Stimulated activated CD4-positive, alpha-beta T cell treated with anti-CD3 and anti-CD28 coated beads, Interleukin-12 subunit alpha, Interleukin-12 subunit beta, amount 100 ng/mL, for 48 hours (primary cell): ENCODE measurements at regions not wholly inside any gene's neighbourhood (a gene's known extent, or its start where the extent isn't known, plus 50 kb on each side); places are given as distances from the start of the nearest gene placed in this dataset.

Experiments
- DNase-seq, 3 donors: peaks; one replicate each; pipeline ENCODE4 v3.0.0-alpha.2; 2020; ENCODE audit warnings: low read depth in 2 of 3, low spot score in 1 of 3

DNA sequence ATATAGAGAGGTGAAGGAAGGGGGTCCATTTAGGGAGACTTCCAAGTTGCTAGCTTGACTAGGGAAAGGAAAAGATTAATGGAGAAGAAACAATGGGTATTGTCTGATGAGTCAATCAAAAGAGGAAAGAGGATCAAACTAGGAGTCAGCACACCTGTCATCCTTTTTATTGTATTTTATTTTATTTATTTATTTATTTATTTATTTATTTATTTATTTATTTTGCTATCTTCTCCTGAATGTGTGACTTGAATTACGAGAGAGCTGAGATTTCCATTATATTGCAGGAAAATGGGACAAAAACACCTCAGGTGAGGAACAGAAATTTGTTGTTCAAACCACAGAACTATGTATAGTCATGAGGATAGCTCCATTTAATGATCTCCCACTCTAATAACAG is 58.9 kb downstream of the NUDT11 start:
- DNase-seq = no peak

GRCh38 chrX:51435101-51435500 is 61.3 kb downstream of the NUDT11 start:
- DNase-seq = no peak

DNA sequence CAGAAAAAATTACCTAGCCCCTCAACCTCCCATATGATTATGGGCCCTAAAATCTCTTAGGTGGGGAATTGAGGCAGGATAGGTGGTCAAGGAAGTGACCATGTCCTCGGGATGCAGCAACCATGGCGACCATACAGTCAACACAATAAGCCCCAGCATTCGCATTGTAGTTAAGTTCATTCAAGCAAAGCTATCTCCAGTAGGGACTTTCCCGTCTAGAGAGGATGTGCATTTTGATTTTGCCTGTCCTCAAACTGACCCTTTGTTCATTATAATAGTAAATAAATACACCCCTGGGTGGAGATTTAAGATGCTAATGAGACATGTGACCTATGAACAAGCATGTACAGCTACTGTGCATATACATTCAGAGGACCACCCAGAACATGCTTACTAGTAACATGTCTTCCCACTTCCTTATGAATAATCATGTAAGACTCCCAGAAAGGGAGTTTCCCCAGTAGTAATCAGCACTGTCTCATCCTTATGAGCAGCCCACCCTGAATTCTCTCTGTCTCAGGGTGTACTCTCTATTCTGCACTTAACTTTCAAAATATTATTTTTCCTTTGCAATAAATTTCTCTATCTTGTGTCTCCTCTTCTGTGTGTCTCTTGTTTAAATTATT is 74.3 kb downstream of the NUDT11 start:
- no peak for DNase-seq

DNA sequence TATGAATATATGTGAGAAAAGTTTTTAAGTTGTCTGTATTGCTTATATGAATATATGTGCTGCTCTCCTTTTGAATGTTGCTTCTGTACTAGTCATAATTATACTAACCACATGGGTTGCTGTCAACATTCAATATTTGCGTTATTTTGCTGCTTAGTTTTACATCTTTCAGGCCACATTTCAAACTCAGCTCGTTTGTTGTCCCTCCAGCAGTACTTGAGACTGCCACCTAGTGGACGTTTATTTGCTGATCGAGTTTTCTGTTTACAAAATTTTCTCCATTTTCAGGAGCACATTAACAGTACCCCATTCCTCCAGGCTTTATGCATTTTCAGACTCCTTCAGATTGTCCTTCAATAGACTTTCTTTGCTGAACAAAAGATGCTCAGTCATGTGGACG is 75.8 kb downstream of the NUDT11 start:
- DNase-seq = peak in 1 of 3 donors; percentile 65

DNA sequence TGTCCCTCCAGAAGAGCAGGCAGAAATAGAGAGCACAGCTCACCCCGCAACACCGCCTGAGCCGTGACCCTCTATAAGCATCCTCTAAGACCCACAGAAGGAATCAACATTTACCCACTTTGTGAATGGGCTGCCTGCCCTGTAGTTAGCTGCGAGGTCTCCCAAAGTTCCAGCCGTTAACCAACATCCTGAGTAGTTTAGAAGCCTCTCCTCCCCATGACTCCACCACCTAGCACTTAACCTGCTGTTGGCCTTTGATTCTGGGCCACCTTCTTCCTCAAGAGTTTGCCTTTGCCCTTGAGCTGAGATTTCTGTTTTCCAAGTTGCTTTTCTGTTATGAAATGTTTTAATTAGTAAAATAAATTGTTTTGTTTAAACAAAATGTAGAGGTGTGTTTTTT is 75.8 kb downstream of the NUDT10 start:
- no peak for DNase-seq

- no peak for DNase-seq
Measured at GRCh38 chrX:51407520-51408409, 75.1 kb downstream of the NUDT10 start.

GRCh38 chrX:51406688-51407519 is 74.3 kb downstream of the NUDT10 start:
- no peak for DNase-seq

- no peak for DNase-seq
Measured at GRCh38 chrX:51404445-51404844, 71.8 kb downstream of the NUDT10 start.

DNA sequence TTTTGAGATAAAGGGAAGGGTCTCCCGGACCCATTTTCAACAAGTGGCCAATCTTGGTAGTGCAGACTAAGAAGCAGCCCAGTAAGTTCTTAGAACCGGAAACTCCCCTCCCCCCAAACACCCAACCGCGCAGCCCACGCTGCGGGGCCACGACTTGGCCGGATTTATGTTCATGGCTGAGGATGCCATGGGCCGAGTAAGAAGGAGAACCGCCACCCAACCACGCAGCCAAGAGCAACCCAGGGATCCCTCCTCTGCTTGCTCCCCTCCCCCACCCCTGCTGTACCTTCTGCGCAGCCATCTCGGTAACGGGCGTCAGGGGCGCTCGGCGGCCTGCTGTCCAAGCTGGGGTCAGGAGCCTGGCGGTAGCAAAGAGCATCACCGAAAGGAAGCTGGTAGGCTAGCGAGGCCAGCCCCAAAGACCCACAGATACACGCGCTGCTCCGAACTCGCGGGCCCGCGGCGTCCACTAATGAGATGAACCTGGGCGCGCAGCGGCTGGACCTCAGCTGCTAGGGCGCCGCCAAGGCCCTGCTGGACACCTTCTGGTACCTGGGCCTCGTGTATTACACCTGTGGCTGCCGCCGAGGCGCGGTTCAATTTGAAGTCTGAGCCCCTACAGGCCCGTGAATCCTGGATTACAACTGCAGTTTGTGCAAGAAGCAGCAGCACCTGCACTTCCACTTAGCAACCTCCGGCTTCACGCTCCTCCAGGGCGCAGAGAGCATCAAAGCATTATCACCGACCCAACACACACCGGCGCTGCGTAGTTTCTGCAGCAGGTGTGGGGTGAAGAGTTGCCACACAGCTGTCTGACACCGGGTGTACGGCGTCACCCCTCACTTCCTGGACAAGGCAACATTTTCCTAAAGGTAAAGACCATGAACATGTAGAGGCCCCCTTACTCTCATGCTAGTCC is 63.4 kb downstream of the NUDT10 start:
- DNase-seq = peak; percentile 30 to 39 (median 35)

GRCh38 chrX:51395480-51395809 is 62.8 kb downstream of the NUDT10 start:
- DNase-seq = no peak
